MCF 10A (cell line): ENCODE measurements at regions not wholly inside any gene's neighbourhood (a gene's known extent, or its start where the extent isn't known, plus 50 kb on each side); places are given as distances from the start of the nearest gene placed in this dataset.

Experiments used
- BruUV-seq: library from RNA; stranded (reverse); fragments of 400-500 nt; replicated peaks from 2 replicates; lab custom pipeline; 2021; lab: Mats Ljungman, UMichigan
- CTCF ChIA-PET: fragments of 300-600 bp; sonication (Branson Sonifier 250); formaldehyde crosslinking; extraction: SDS; loops from one replicate; lab custom pipeline; 2021; ENCODE audit warnings: antibody characterized with exemption, inconsistent platforms; lab: Yijun Ruan, JAX
- POLR2A ChIA-PET: fragments of 300-600, 350-650 bp; sonication (Branson Sonifier 250); formaldehyde crosslinking; extraction: SDS; loops from one replicate; lab custom pipeline; 2020; ENCODE audit warnings: antibody characterized with exemption, inconsistent platforms; lab: Yijun Ruan, JAX
- DNase-seq: peaks from one replicate; pipeline ENCODE4 v3.0.0-alpha.2; 2018; ENCODE audit not compliant: unreplicated experiment
- H3K27ac Mint-ChIP-seq: one replicate; pipeline ENCODE4 v1.8.0; 2022; ENCODE audit warnings: mild to moderate bottlenecking, low read depth, mixed read lengths; ENCODE audit not compliant: unreplicated experiment
- H3K27me3 Mint-ChIP-seq: one replicate; pipeline ENCODE4 v1.8.0; 2022; ENCODE audit warnings: mixed read lengths; ENCODE audit not compliant: insufficient read depth, unreplicated experiment
- H3K36me3 Mint-ChIP-seq: one replicate; pipeline ENCODE4 v1.8.0; 2022; ENCODE audit warnings: mild to moderate bottlenecking, moderate library complexity, mixed read lengths; ENCODE audit not compliant: insufficient read depth, unreplicated experiment
- H3K4me1 Mint-ChIP-seq: one replicate; pipeline ENCODE4 v1.8.0; 2022; ENCODE audit warnings: mixed read lengths; ENCODE audit not compliant: insufficient read depth, unreplicated experiment
- H3K4me3 Mint-ChIP-seq: one replicate; pipeline ENCODE4 v1.8.0; 2022; ENCODE audit warnings: mild to moderate bottlenecking, moderate library complexity, mixed read lengths; ENCODE audit not compliant: unreplicated experiment
- H3K9me3 Mint-ChIP-seq: one replicate; pipeline ENCODE4 v1.8.0; 2022; ENCODE audit warnings: mixed read lengths; ENCODE audit not compliant: unreplicated experiment
- intact Hi-C: fragments of 100-400 bp; cut with micrococcal nuclease; formaldehyde crosslinking; loops from 2 replicates; pipeline ENCODE4 v1.14.1; 2022
- TF ChIP-seq, protein P1 (sequence below): fragments of 200-600 bp; IDR thresholded peaks from one replicate; pipeline ENCODE4 v1.8.0; 2022; ENCODE audit warnings: antibody characterized with exemption, mild to moderate bottlenecking; ENCODE audit not compliant: unreplicated experiment

DNA sequence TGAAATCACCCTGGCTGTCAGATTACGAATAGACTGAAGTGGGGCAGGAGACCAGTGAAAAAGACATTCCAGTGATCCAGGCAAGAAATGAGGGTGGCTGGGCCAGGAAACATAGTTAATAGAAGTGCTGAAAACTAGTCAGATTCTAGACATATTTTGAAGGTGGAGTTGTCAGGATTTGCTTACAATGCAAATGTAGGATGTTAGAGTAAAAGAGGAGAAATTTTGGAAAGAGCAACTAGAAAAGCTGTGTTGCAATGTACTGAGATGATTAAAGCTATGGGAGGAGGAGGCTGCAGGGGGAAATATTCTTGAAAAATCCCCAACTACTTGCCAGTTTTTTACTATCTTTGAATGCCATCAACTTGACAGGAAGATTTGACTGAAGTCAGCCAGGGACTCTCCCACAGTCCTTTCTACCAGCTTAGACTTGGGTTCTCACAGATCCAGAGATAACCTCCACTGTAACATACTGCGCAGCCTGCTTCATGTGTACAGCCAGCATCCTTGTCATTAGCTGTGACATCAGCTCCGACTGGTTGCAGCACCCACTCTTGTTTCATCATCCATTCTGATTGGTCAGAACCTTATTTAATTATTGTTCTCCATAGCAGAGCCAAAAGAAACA, 109.7 kb downstream of the TSEN15 start:
- DNase-seq, result no peak
- ChIA-PET CTCF (interaction anchor here (0.5 to 1.0 kb wide), 2 partner anchors 37 to 61 kb away, joined by 3 read pairs; no protein-coding TSS in a partner anchor), POLR2A (interaction anchor here (0.6 to 1.1 kb wide), 3 partner anchors 16 to 443 kb away, joined by 3 read pairs; no protein-coding TSS in a partner anchor)

DNA sequence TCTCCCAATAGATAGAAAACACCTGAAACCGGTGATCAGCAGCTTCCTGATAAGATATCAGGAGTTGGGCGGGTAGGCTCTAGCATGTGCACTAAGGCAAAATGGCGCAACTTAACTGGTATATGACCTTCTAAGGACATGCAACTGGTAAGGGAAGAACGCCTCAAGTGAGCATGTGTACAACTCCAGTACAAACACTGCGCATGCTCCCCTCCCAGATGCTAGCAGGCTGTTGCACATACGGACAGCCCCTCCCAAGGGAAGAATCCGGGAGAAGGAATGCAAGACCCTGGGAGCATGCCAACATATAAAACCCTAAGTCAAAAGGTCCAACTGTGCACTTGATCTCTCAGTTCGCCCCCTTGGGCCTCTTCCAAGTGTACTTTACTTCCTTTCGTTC, 110.8 kb downstream of the TSEN15 start:
- peaks cover 8% of the 10 kb centered on the region for H3K9me3 Mint-ChIP-seq
- no peak overlapping the region for H3K4me3 Mint-ChIP-seq
- H3K4me1 Mint-ChIP-seq, result no peaks in the 10 kb centered on the region
- H3K27me3 Mint-ChIP-seq, result no peaks in the 10 kb centered on the region
- POLR2A ChIA-PET, result no interaction called here
- no peak overlapping the region for H3K27ac Mint-ChIP-seq
- CTCF ChIA-PET, result interaction anchor here (1.1 to 1.4 kb wide), 2 partner anchors 17 to 61 kb away, joined by 4 read pairs; no protein-coding TSS in a partner anchor
- no peak for DNase-seq
- no TSS peak for BruUV-seq
- TF ChIP-seq, protein P1, sequence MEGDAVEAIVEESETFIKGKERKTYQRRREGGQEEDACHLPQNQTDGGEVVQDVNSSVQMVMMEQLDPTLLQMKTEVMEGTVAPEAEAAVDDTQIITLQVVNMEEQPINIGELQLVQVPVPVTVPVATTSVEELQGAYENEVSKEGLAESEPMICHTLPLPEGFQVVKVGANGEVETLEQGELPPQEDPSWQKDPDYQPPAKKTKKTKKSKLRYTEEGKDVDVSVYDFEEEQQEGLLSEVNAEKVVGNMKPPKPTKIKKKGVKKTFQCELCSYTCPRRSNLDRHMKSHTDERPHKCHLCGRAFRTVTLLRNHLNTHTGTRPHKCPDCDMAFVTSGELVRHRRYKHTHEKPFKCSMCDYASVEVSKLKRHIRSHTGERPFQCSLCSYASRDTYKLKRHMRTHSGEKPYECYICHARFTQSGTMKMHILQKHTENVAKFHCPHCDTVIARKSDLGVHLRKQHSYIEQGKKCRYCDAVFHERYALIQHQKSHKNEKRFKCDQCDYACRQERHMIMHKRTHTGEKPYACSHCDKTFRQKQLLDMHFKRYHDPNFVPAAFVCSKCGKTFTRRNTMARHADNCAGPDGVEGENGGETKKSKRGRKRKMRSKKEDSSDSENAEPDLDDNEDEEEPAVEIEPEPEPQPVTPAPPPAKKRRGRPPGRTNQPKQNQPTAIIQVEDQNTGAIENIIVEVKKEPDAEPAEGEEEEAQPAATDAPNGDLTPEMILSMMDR, result no peak
- intact Hi-C loops, result no loop called here
- H3K36me3 Mint-ChIP-seq, result peaks cover 6% of the 10 kb centered on the region

More for the DNA sequence above, 109.7 kb downstream of the TSEN15 start:
- intact Hi-C loops, result no loop called here
- Mint-ChIP-seq H3K4me1 (no peaks in the 10 kb centered on the region), H3K27ac (no peak overlapping the region), H3K36me3 (peaks cover 6% of the 10 kb centered on the region), H3K27me3 (no peaks in the 10 kb centered on the region), H3K4me3 (no peak overlapping the region), H3K9me3 (peaks cover 8% of the 10 kb centered on the region)
- TF ChIP-seq, protein P1, result no peak
- no TSS peak for BruUV-seq

DNA sequence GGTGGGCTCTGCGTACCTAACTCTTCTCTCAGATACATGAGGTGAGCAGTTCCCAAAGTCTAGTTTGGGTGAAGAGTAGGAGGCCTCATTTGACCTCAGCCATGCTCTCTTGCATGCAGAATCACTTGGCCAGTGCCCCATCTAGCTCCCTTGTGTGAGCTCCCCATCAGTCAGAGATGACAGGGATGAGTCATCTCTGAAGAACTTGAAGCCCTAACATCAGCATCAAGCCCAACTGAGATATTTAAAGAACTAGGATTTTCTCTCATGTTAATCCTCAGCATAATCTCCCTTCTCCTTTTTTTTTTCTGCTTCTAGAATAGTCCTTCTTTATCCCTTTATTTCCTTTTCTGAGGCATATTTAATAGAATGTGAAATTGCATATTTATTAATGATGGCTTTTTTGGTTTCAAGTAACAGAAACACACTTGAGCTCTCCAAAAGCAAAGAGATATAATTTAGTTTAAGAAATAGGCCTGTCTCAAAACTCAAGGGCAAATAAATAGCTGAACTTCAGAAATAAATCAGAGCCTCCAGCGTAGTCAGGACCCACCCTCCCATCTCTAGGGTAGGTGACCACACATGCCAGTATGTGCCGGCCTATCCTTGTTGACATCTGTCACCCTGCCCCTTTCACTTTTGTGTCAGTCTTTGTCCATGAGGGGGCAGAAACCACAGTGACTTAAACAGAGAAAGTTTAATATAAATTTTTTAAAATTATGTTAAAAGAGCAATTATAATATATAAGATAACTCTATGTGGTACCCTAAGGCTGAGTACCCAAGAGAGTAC, 112.3 kb downstream of the TSEN15 start:
- no TSS peak for BruUV-seq
- DNase-seq, result peak; percentile 73
- TF ChIP-seq, protein P1, result no peak
- H3K36me3 Mint-ChIP-seq, result peaks cover 6% of the 10 kb centered on the region
- no peak overlapping the region for H3K27ac Mint-ChIP-seq
- no peaks in the 10 kb centered on the region for H3K27me3 Mint-ChIP-seq
- ChIA-PET CTCF (interaction anchor here (0.6 to 1.2 kb wide), 6 partner anchors 52 to 804 kb away, joined by 3 to 5 read pairs (median 4); no protein-coding TSS in a partner anchor), POLR2A (interaction anchor here (0.6 to 1.6 kb wide), 3 partner anchors 62 to 411 kb away, joined by 3 to 4 read pairs (median 3); no protein-coding TSS in a partner anchor)
- H3K4me1 Mint-ChIP-seq, result no peaks in the 10 kb centered on the region
- no peak overlapping the region for H3K4me3 Mint-ChIP-seq
- H3K9me3 Mint-ChIP-seq, result peaks cover 8% of the 10 kb centered on the region
- intact Hi-C loops, result no loop called here

DNA sequence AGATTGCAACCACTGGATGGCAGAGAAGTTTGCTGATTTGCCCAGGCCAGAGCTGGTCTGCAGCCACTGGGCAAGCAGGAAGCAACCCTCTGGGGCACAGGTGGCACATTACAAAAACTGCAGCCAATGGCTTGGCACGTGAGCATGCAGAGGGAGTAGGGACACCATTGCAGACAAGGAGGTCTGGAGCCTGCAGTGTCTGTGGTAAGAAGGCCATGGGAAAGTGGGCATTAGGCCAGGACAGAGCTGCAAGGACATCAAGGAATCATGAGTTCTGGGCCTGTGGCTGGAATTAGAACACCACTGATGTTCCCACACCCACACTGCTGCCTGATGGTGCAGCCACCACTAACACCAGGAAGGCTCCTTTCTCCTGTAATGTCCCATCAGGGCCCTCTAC, 113.0 kb downstream of the TSEN15 start:
- no TSS peak for BruUV-seq
- Mint-ChIP-seq H3K9me3 (peaks cover 8% of the 10 kb centered on the region), H3K4me1 (no peaks in the 10 kb centered on the region), H3K4me3 (no peak overlapping the region), H3K27me3 (no peaks in the 10 kb centered on the region), H3K27ac (no peak overlapping the region), H3K36me3 (peaks cover 6% of the 10 kb centered on the region)
- intact Hi-C loops, result no loop called here
- ChIA-PET POLR2A (interaction anchor here (1.6 kb wide), 1 partner anchor 63 kb away, joined by 4 read pairs; no protein-coding TSS in a partner anchor), CTCF (interaction anchor here (0.8 kb wide), 2 partner anchors 379 to 805 kb away, joined by 3 read pairs; no protein-coding TSS in a partner anchor)
- no peak for DNase-seq
- TF ChIP-seq, protein P1, result no peak
